Kidney epithelial cell (primary cell): ENCODE measurements at regions not wholly inside any gene's neighbourhood (a gene's known extent, or its start where the extent isn't known, plus 50 kb on each side); places are given as distances from the start of the nearest gene placed in this dataset.
A peak's percentile ranks its signal among the peaks of the same experiment; 100 is the strongest.

Experiments
- DNase-seq: peaks from one replicate; pipeline ENCODE4 v3.0.0-alpha.2; 2010; ENCODE audit warnings: low read depth
- H3K27me3 ChIP-seq: 2 replicates; pipeline ENCODE4 v1.6.0; 2011; ENCODE audit warnings: low read length; ENCODE audit not compliant: control insufficient read depth, insufficient read depth
- H3K36me3 ChIP-seq: 2 replicates; pipeline ENCODE4 v1.5.1; 2011; ENCODE audit warnings: low read length; ENCODE audit not compliant: control insufficient read depth, insufficient read depth
- H3K4me3 ChIP-seq: 2 replicates; pipeline ENCODE4 v1.5.1; 2011; ENCODE audit warnings: low read depth, mild to moderate bottlenecking, control low read depth, low read length
- TF ChIP-seq, protein P1 (sequence below): IDR thresholded peaks from 2 replicates; pipeline ENCODE4 v1.5.1; 2011; ENCODE audit warnings: mild to moderate bottlenecking, moderate library complexity, low read length, control low read depth, inconsistent platforms; ENCODE audit not compliant: insufficient read depth, poor library complexity, severe bottlenecking

GRCh38 chr13:59176775-59177174, 987.0 kb downstream of the DIAPH3 start:
- Histone ChIP-seq H3K27me3 (no peaks in the 10 kb centered on the region), H3K4me3 (no peak overlapping the region), H3K36me3 (no peaks in the 10 kb centered on the region)
- no peak for DNase-seq
- TF ChIP-seq, protein P1, sequence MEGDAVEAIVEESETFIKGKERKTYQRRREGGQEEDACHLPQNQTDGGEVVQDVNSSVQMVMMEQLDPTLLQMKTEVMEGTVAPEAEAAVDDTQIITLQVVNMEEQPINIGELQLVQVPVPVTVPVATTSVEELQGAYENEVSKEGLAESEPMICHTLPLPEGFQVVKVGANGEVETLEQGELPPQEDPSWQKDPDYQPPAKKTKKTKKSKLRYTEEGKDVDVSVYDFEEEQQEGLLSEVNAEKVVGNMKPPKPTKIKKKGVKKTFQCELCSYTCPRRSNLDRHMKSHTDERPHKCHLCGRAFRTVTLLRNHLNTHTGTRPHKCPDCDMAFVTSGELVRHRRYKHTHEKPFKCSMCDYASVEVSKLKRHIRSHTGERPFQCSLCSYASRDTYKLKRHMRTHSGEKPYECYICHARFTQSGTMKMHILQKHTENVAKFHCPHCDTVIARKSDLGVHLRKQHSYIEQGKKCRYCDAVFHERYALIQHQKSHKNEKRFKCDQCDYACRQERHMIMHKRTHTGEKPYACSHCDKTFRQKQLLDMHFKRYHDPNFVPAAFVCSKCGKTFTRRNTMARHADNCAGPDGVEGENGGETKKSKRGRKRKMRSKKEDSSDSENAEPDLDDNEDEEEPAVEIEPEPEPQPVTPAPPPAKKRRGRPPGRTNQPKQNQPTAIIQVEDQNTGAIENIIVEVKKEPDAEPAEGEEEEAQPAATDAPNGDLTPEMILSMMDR: peak; percentile 22

DNA sequence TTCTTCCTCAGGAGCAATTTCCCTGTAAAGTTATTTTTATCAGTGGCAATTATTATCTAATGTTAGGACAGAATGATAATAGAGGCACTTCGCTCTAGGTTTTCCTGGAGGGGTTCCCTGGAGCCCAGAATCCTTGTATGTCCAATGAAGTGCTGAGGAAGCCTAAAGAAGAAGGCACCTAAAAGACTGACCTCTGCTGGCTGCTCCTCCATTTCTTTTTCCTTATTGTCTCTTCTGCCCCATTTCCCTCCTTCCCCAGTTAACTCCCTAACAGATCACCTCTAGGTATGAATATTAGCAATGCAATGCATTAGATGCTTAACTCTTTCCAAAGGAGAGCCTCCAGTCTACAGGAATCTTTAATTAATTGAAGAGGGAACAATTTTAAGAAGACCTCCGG, 985.4 kb downstream of the DIAPH3 start:
- Histone ChIP-seq H3K27me3 (no peaks in the 10 kb centered on the region), H3K4me3 (no peak overlapping the region), H3K36me3 (no peaks in the 10 kb centered on the region)
- DNase-seq: no peak
- TF ChIP-seq, protein P1: peak; percentile 32

DNA sequence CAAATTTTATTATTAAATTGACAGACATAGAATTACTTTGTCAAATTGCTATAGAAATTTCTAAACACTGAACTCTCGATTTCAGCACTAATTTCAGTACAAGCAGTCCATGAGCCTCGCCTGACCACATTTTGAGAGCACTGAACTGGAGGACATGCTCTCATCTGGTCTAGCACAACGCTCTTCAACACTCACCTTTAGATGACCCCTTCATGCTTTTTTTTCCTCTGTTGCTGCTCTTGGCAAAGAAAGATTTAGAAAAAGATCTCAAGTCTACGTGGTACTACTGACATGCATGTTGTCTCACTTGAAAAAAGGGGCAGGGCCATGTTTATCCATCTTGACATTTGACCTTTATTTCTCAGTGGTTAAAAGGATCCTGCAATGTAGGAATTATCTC, 981.5 kb downstream of the DIAPH3 start:
- no peaks in the 10 kb centered on the region for H3K27me3 ChIP-seq
- TF ChIP-seq, protein P1: no peak

GRCh38 chr13:59197397-59197796, 966.3 kb downstream of the DIAPH3 start:
- Histone ChIP-seq H3K36me3 (no peaks in the 10 kb centered on the region), H3K4me3 (no peak overlapping the region), H3K27me3 (no peaks in the 10 kb centered on the region)
- TF ChIP-seq, protein P1: no peak
- no peak for DNase-seq

More for the DNA sequence above, 981.5 kb downstream of the DIAPH3 start:
- Histone ChIP-seq H3K4me3 (no peak overlapping the region), H3K36me3 (no peaks in the 10 kb centered on the region)
- no peak for DNase-seq

DNA sequence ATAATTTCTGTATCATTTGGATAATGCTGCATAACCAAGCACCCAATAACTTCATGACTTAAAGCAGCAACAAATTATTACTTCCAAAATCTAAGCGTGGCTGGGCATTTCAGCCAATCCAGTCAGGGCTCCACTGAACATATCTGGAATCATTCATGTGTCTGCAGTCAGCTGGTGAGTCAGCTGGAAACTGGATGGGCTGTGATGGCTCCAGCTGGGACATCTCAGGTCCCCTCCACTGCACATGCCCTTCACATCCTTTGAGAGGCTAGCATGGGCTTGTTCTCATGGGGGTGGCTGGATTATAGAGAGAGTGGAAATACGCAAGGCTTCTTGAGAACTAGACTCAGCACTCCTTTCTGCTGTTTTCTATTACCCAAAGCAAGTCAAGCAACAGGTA, 961.9 kb downstream of the DIAPH3 start:
- no peak for DNase-seq
- Histone ChIP-seq H3K36me3 (no peaks in the 10 kb centered on the region), H3K4me3 (no peak overlapping the region), H3K27me3 (no peaks in the 10 kb centered on the region)
- TF ChIP-seq, protein P1: no peak

DNA sequence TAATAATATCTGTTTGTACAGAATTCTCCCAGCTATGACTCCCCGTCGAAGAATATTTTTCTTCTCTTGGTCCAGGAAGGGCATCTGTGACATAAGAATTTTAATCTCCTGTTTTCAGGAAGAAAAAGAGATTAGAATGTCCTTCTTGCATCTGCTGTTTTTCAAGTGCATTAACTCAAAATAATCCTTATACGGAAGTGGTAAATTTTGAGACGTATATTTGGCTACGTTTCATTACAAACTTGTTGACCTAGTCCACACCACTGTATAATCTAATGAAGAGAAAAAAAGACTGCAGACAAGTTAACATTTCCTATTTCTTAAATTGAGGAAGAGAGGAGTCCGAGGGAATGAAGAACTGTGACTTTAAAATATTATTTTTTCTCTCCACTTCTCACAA, 959.9 kb downstream of the DIAPH3 start:
- Histone ChIP-seq H3K36me3 (no peaks in the 10 kb centered on the region), H3K4me3 (no peak overlapping the region), H3K27me3 (no peaks in the 10 kb centered on the region)
- DNase-seq: no peak
- TF ChIP-seq, protein P1: no peak
